ENCODE measurements at regions not wholly inside any gene's neighbourhood (a gene's known extent, or its start where the extent isn't known, plus 50 kb on each side); places are given as distances from the start of the nearest gene placed in this dataset.

DNA sequence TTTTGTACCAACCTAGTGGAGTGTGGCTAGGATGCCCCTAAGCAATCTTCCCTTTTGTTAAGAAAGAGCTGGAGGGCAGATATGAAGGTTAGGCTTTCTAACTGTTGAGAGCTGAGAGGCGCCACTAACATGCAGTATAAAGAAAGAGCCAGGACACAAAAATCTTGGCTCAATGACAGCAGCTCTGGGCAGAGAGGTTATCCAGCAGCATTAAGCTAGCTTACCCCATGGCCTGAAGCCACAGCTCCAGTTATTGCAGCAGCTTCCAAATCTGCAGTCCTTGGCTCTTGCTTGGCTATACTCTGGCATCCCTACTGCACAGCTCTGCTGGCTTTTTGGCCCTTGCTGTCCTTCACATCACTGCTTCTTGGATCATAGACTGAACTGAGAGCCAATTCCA lies 213.4 kb downstream of the GPD2 start:
- TF ChIP-seq, protein P1, sequence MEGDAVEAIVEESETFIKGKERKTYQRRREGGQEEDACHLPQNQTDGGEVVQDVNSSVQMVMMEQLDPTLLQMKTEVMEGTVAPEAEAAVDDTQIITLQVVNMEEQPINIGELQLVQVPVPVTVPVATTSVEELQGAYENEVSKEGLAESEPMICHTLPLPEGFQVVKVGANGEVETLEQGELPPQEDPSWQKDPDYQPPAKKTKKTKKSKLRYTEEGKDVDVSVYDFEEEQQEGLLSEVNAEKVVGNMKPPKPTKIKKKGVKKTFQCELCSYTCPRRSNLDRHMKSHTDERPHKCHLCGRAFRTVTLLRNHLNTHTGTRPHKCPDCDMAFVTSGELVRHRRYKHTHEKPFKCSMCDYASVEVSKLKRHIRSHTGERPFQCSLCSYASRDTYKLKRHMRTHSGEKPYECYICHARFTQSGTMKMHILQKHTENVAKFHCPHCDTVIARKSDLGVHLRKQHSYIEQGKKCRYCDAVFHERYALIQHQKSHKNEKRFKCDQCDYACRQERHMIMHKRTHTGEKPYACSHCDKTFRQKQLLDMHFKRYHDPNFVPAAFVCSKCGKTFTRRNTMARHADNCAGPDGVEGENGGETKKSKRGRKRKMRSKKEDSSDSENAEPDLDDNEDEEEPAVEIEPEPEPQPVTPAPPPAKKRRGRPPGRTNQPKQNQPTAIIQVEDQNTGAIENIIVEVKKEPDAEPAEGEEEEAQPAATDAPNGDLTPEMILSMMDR (IDR thresholded peaks at IDR 0.05) = no peak
- no peak for TF ChIP-seq POLR2A (IDR thresholded peaks at IDR 0.05)
